Fibroblast of lung (primary cell): ENCODE measurements at regions not wholly inside any gene's neighbourhood (a gene's known extent, or its start where the extent isn't known, plus 50 kb on each side); places are given as distances from the start of the nearest gene placed in this dataset.

ENCODE experiments used
- DNase-seq, 2 donors: peaks; one replicate each; pipeline versions ENCODE4 v3.0.0 to v3.0.0-alpha.2; 2010; ENCODE audit warnings: low read depth in 2 of 2
- H2AFZ ChIP-seq: 2 replicates; pipeline ENCODE4 v1.5.1; 2012; ENCODE audit warnings: low read length, control low read depth, inconsistent platforms
- H3K27ac ChIP-seq: 2 replicates; pipeline ENCODE4 v1.5.1; 2011; ENCODE audit warnings: low read length, control low read depth; ENCODE audit not compliant: insufficient read depth
- H3K27me3 ChIP-seq: 2 replicates; pipeline ENCODE4 v1.5.1; 2011; ENCODE audit warnings: mild to moderate bottlenecking, low read length; ENCODE audit not compliant: control insufficient read depth, insufficient read depth
- H3K36me3 ChIP-seq: 2 replicates; pipeline ENCODE4 v1.5.1; 2011; ENCODE audit warnings: low read length; ENCODE audit not compliant: control insufficient read depth, insufficient read depth
- H3K4me1 ChIP-seq: 2 replicates; pipeline ENCODE4 v1.5.1; 2011; ENCODE audit warnings: low read length; ENCODE audit not compliant: control insufficient read depth, insufficient read depth; ENCODE audit errors: extremely low read depth
- H3K4me2 ChIP-seq: 2 replicates; pipeline ENCODE4 v1.5.1; 2011; ENCODE audit warnings: low read length, control low read depth; ENCODE audit not compliant: insufficient read depth; ENCODE audit errors: extremely low read depth
- H3K4me3 ChIP-seq, 4 experiments: fragments of 200-600 bp in 1 of 4; sonication (generic) in 1 of 4; replicated peaks in 1 of 4; 2 replicates each; pipeline ENCODE4 v1.5.1; 2011 to 2016; ENCODE audit warnings: low read length in 4 of 4, low read depth in 3 of 4, mild to moderate bottlenecking in 3 of 4, control low read depth in 2 of 4, inconsistent platforms in 1 of 4, mixed read lengths in 1 of 4; ENCODE audit not compliant: insufficient read depth in 1 of 4; ENCODE audit errors: control extremely low read depth in 1 of 4
- H3K79me2 ChIP-seq: 2 replicates; pipeline ENCODE4 v1.5.1; 2012; ENCODE audit warnings: mild to moderate bottlenecking, low read length, inconsistent platforms; ENCODE audit not compliant: control insufficient read depth, insufficient read depth
- H3K9ac ChIP-seq: 2 replicates; pipeline ENCODE4 v1.5.1; 2011; ENCODE audit warnings: mild to moderate bottlenecking, low read length, control low read depth; ENCODE audit not compliant: insufficient read depth
- H3K9me3 ChIP-seq: 2 replicates; pipeline ENCODE4 v1.5.1; 2012; ENCODE audit warnings: low read depth, low read length; ENCODE audit not compliant: control insufficient read depth, insufficient read depth
- H4K20me1 ChIP-seq: 2 replicates; pipeline ENCODE4 v1.5.1; 2011; ENCODE audit warnings: low read length; ENCODE audit not compliant: control insufficient read depth, insufficient read depth; ENCODE audit errors: extremely low read depth
- CTCF ChIP-seq, 2 donors: IDR thresholded peaks in 1 of 2; conservative IDR thresholded peaks in 1 of 2; 1 replicate in 1 of 2; 2 replicates in 1 of 2; pipeline ENCODE4 v1.5.1; 2011 to 2012; ENCODE audit warnings: low read length in 2 of 2, control low read depth in 1 of 2, inconsistent platforms in 1 of 2, low read depth in 1 of 2, mild to moderate bottlenecking in 1 of 2
- EZH2 ChIP-seq: IDR thresholded peaks from 2 replicates; pipeline ENCODE4 v1.5.1; 2012; ENCODE audit warnings: low read length, control low read depth, mild to moderate bottlenecking; ENCODE audit errors: missing control alignments

- H3K79me2 ChIP-seq, result no peaks in the 10 kb centered on the region
- TF ChIP-seq EZH2, result no peak
- no peak for TF ChIP-seq CTCF (conservative IDR thresholded peaks at IDR 0.05 in 1 of 2, IDR thresholded peaks at IDR 0.05 in 1 of 2; ENCODE audit: low read depth in 1 of 2, low read length in 2 of 2)
- no peaks in the 10 kb centered on the region for H4K20me1 ChIP-seq
- no peak overlapping the region for H2AFZ ChIP-seq
- H3K27ac ChIP-seq, result no peak overlapping the region
- no peaks in the 10 kb centered on the region for H3K4me1 ChIP-seq
- no peaks in the 10 kb centered on the region for H3K36me3 ChIP-seq
- no peak overlapping the region for H3K4me2 ChIP-seq
- no peak for DNase-seq
- H3K4me3 ChIP-seq, result no peak overlapping the region
- no peaks in the 10 kb centered on the region for H3K9me3 ChIP-seq
- no peaks in the 10 kb centered on the region for H3K27me3 ChIP-seq
- no peak overlapping the region for H3K9ac ChIP-seq
These were observed 628.2 kb upstream of the KLF4 start for GRCh38 chr9:108117795-108118194.

GRCh38 chr9:108117306-108117705 is 627.7 kb upstream of the KLF4 start:
- no peak overlapping the region for H3K4me3 ChIP-seq
- H3K4me1 ChIP-seq, result no peaks in the 10 kb centered on the region
- H3K27ac ChIP-seq, result no peak overlapping the region
- no peaks in the 10 kb centered on the region for H3K36me3 ChIP-seq
- no peaks in the 10 kb centered on the region for H3K27me3 ChIP-seq
- no peak overlapping the region for H3K4me2 ChIP-seq
- H3K9ac ChIP-seq, result no peak overlapping the region
- no peaks in the 10 kb centered on the region for H3K9me3 ChIP-seq
- no peaks in the 10 kb centered on the region for H4K20me1 ChIP-seq
- H3K79me2 ChIP-seq, result no peaks in the 10 kb centered on the region
- no peak for DNase-seq
- TF ChIP-seq CTCF (conservative IDR thresholded peaks at IDR 0.05 in 1 of 2, IDR thresholded peaks at IDR 0.05 in 1 of 2; ENCODE audit: low read depth in 1 of 2, low read length in 2 of 2) (no peak), EZH2 (no peak)
- no peak overlapping the region for H2AFZ ChIP-seq

- H3K4me1 ChIP-seq, result no peaks in the 10 kb centered on the region
- no peak overlapping the region for H3K4me2 ChIP-seq
- H3K36me3 ChIP-seq, result no peaks in the 10 kb centered on the region
- H3K9ac ChIP-seq, result no peak overlapping the region
- no peaks in the 10 kb centered on the region for H3K79me2 ChIP-seq
- no peak overlapping the region for H2AFZ ChIP-seq
- TF ChIP-seq CTCF (conservative IDR thresholded peaks at IDR 0.05 in 1 of 2, IDR thresholded peaks at IDR 0.05 in 1 of 2; ENCODE audit: low read depth in 1 of 2, low read length in 2 of 2), result no peak
- no peak for TF ChIP-seq EZH2
- no peaks in the 10 kb centered on the region for H3K9me3 ChIP-seq
- H3K27ac ChIP-seq, result no peak overlapping the region
- no peak overlapping the region for H3K4me3 ChIP-seq
- no peaks in the 10 kb centered on the region for H4K20me1 ChIP-seq
- no peaks in the 10 kb centered on the region for H3K27me3 ChIP-seq
- DNase-seq, result peak in 1 of 2 donors; percentile 26
These were observed 624.0 kb upstream of the KLF4 start for GRCh38 chr9:108113596-108113995.
